SK-N-SH (cell line): ENCODE measurements at regions not wholly inside any gene's neighbourhood (a gene's known extent, or its start where the extent isn't known, plus 50 kb on each side); places are given as distances from the start of the nearest gene placed in this dataset.

Experiments
- EP300 ChIP-seq, 2 experiments: IDR thresholded peaks; 2 replicates each; pipeline versions ENCODE4 v1.4.0 to v1.6.1; 2012; ENCODE audit warnings: borderline replicate concordance in 1 of 2, low read depth in 1 of 2, low read length in 1 of 2
- FOSL2 ChIP-seq: IDR thresholded peaks from 2 replicates; pipeline ENCODE4 v1.4.0; 2012; ENCODE audit warnings: low read depth, mild to moderate bottlenecking, moderate library complexity, borderline replicate concordance
- FOXM1 ChIP-seq: IDR thresholded peaks from 2 replicates; pipeline ENCODE4 v1.4.0; 2012; ENCODE audit warnings: low read depth, mild to moderate bottlenecking
- JUND ChIP-seq: IDR thresholded peaks from 2 replicates; pipeline ENCODE4 v1.4.0; 2012
- MXI1 ChIP-seq: IDR thresholded peaks from 2 replicates; pipeline ENCODE4 v1.6.1; 2012; ENCODE audit warnings: mild to moderate bottlenecking, low read depth, low read length, improper control_type of control experiment
- NFIC ChIP-seq: IDR thresholded peaks from 2 replicates; pipeline ENCODE4 v1.4.0; 2012; ENCODE audit warnings: borderline replicate concordance
- NRF1 ChIP-seq: IDR thresholded peaks from 2 replicates; pipeline ENCODE4 v1.6.1; 2012; ENCODE audit warnings: low read depth, mild to moderate bottlenecking, low read length
- RAD21 ChIP-seq: IDR thresholded peaks from 2 replicates; pipeline ENCODE4 v1.6.1; 2012; ENCODE audit warnings: mild to moderate bottlenecking, low read length
- RCOR1 ChIP-seq: fragments of 150-350 bp; IDR thresholded peaks from 2 replicates; pipeline ENCODE4 v1.6.1; 2017; ENCODE audit warnings: antibody characterized with exemption, low read length
- RFX5 ChIP-seq: IDR thresholded peaks from 2 replicates; pipeline ENCODE4 v1.6.1; 2012; ENCODE audit warnings: mild to moderate bottlenecking, improper control_type of control experiment, low read length
- RXRA ChIP-seq: IDR thresholded peaks from 2 replicates; pipeline ENCODE4 v1.4.0; 2012; ENCODE audit warnings: low read depth, mild to moderate bottlenecking, borderline replicate concordance
- TF ChIP-seq, protein P1 (sequence below): fragments of 200-600 bp; sonication (generic); IDR thresholded peaks from 2 replicates; pipeline ENCODE4 v1.6.1; 2017; ENCODE audit warnings: antibody characterized with exemption, mild to moderate bottlenecking, moderate library complexity
- TF ChIP-seq, protein P2 (sequence below): fragments of 150-350 bp; IDR thresholded peaks from 2 replicates; pipeline ENCODE4 v1.6.1; 2017; ENCODE audit warnings: antibody characterized with exemption, low read length, low read depth, borderline replicate concordance
- TF ChIP-seq, protein P3 (sequence below): IDR thresholded peaks from 2 replicates; pipeline ENCODE4 v1.6.1; 2012; ENCODE audit warnings: mild to moderate bottlenecking, low read depth, low read length, moderate library complexity

DNA sequence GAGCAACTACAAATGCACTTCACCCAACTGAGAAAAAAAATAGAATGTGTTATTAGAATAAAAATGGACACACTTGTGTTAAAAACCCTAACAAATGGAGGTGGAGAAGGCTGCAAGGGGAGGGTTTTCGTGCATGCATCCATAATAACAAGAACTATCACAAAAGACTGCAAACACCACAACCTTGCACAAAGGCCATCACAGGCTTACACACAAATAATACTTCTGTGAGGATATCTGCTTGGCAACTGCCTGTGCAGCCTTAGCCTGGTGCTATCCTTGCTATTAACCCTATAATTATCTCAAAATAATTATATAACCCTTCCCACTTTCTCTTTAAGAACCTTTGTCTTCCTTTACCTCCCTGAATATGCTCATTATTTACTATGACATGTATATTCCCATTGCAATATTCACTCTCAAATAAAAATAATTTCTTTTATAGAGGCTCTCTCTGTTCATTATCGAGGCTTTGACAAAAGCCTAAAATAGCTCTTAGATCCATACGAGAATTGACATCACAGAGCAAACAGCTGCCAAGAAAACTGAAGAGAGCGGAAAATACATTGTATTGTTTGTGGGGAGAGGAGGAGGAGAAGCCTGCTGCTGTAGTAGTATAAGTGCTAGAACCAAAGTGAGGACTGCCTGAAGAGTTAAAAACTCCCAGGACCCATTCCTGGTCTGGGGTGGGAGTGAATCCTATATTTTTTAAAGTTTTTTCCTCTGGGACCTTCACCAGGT lies 1768.7 kb downstream of the BRINP3 start:
- TF ChIP-seq, protein P1, sequence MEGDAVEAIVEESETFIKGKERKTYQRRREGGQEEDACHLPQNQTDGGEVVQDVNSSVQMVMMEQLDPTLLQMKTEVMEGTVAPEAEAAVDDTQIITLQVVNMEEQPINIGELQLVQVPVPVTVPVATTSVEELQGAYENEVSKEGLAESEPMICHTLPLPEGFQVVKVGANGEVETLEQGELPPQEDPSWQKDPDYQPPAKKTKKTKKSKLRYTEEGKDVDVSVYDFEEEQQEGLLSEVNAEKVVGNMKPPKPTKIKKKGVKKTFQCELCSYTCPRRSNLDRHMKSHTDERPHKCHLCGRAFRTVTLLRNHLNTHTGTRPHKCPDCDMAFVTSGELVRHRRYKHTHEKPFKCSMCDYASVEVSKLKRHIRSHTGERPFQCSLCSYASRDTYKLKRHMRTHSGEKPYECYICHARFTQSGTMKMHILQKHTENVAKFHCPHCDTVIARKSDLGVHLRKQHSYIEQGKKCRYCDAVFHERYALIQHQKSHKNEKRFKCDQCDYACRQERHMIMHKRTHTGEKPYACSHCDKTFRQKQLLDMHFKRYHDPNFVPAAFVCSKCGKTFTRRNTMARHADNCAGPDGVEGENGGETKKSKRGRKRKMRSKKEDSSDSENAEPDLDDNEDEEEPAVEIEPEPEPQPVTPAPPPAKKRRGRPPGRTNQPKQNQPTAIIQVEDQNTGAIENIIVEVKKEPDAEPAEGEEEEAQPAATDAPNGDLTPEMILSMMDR, result no peak
- TF ChIP-seq MXI1 (no peak), FOSL2 (no peak), EP300 (IDR thresholded peaks at IDR 0.05; ENCODE audit: borderline replicate concordance in 1 of 2, low read depth in 1 of 2, low read length in 1 of 2) (no peak), FOXM1 (no peak), JUND (no peak), RCOR1 (no peak), RXRA (no peak), NRF1 (no peak), NFIC (no peak), RFX5 (no peak), RAD21 (no peak)
- TF ChIP-seq, protein P2, sequence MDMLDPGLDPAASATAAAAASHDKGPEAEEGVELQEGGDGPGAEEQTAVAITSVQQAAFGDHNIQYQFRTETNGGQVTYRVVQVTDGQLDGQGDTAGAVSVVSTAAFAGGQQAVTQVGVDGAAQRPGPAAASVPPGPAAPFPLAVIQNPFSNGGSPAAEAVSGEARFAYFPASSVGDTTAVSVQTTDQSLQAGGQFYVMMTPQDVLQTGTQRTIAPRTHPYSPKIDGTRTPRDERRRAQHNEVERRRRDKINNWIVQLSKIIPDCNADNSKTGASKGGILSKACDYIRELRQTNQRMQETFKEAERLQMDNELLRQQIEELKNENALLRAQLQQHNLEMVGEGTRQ, result no peak
- TF ChIP-seq, protein P3, sequence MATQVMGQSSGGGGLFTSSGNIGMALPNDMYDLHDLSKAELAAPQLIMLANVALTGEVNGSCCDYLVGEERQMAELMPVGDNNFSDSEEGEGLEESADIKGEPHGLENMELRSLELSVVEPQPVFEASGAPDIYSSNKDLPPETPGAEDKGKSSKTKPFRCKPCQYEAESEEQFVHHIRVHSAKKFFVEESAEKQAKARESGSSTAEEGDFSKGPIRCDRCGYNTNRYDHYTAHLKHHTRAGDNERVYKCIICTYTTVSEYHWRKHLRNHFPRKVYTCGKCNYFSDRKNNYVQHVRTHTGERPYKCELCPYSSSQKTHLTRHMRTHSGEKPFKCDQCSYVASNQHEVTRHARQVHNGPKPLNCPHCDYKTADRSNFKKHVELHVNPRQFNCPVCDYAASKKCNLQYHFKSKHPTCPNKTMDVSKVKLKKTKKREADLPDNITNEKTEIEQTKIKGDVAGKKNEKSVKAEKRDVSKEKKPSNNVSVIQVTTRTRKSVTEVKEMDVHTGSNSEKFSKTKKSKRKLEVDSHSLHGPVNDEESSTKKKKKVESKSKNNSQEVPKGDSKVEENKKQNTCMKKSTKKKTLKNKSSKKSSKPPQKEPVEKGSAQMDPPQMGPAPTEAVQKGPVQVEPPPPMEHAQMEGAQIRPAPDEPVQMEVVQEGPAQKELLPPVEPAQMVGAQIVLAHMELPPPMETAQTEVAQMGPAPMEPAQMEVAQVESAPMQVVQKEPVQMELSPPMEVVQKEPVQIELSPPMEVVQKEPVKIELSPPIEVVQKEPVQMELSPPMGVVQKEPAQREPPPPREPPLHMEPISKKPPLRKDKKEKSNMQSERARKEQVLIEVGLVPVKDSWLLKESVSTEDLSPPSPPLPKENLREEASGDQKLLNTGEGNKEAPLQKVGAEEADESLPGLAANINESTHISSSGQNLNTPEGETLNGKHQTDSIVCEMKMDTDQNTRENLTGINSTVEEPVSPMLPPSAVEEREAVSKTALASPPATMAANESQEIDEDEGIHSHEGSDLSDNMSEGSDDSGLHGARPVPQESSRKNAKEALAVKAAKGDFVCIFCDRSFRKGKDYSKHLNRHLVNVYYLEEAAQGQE, result no peak
